Neuronal stem cell (in vitro differentiated cells): ENCODE measurements at regions not wholly inside any gene's neighbourhood (a gene's known extent, or its start where the extent isn't known, plus 50 kb on each side); places are given as distances from the start of the nearest gene placed in this dataset.

Experiments used
- DNase-seq: peaks from one replicate; pipeline ENCODE4 v3.0.0-alpha.2; 2013; ENCODE audit warnings: low spot score
- H2AFZ ChIP-seq: one replicate; pipeline ENCODE4 v1.6.1; 2013; ENCODE audit warnings: mild to moderate bottlenecking, low read length, inconsistent platforms
- H2AK5ac ChIP-seq: 2 replicates; pipeline ENCODE4 v1.6.1; 2013; ENCODE audit warnings: low read depth, mild to moderate bottlenecking, inconsistent platforms, low read length, moderate library complexity, mixed read lengths
- H2BK120ac ChIP-seq: 2 replicates; pipeline ENCODE4 v1.6.1; 2013; ENCODE audit warnings: low read depth, mild to moderate bottlenecking, inconsistent platforms, low read length, moderate library complexity, mixed read lengths
- H2BK12ac ChIP-seq: one replicate; pipeline ENCODE4 v1.6.1; 2013; ENCODE audit warnings: low read length, inconsistent platforms
- H2BK15ac ChIP-seq: 2 replicates; pipeline ENCODE4 v1.6.1; 2013; ENCODE audit warnings: mild to moderate bottlenecking, low read length, inconsistent platforms, mixed read lengths
- H2BK5ac ChIP-seq: one replicate; pipeline ENCODE4 v1.6.1; 2013; ENCODE audit warnings: inconsistent platforms, mild to moderate bottlenecking, low read length, moderate library complexity
- H3K14ac ChIP-seq: one replicate; pipeline ENCODE4 v1.6.1; 2013; ENCODE audit warnings: low read length, inconsistent platforms
- H3K18ac ChIP-seq: 2 replicates; pipeline ENCODE4 v1.6.1; 2013; ENCODE audit warnings: low read length, inconsistent platforms
- H3K23ac ChIP-seq: 2 replicates; pipeline ENCODE4 v1.6.1; 2013; ENCODE audit warnings: low read depth, mild to moderate bottlenecking, mixed read lengths, low read length, inconsistent platforms; ENCODE audit not compliant: poor library complexity
- H3K27ac ChIP-seq: replicated peaks from 3 replicates; pipeline ENCODE4 v1.5.1; 2013; ENCODE audit warnings: low read length, inconsistent platforms
- H3K27me3 ChIP-seq, 3 experiments: 2 replicates each; pipeline ENCODE4 v1.6.1; 2013; ENCODE audit warnings: low read length in 3 of 3, mild to moderate bottlenecking in 2 of 3, inconsistent platforms in 1 of 3, low read depth in 1 of 3, mixed read lengths in 1 of 3, moderate library complexity in 1 of 3; ENCODE audit not compliant: control insufficient read depth in 3 of 3, insufficient read depth in 3 of 3
- H3K36me3 ChIP-seq, 2 donors: replicated peaks in 1 of 2; 2 replicates each; pipeline ENCODE4 v1.6.1; 2013; ENCODE audit warnings: low read length in 2 of 2; ENCODE audit not compliant: control insufficient read depth in 2 of 2, insufficient read depth in 2 of 2
- H3K4ac ChIP-seq: 2 replicates; pipeline ENCODE4 v1.6.1; 2013; ENCODE audit warnings: inconsistent platforms, mild to moderate bottlenecking, low read length, moderate library complexity
- H3K4me1 ChIP-seq, 2 donors: 1 replicate in 1 of 2; 2 replicates in 1 of 2; pipeline ENCODE4 v1.6.1; 2013; ENCODE audit warnings: low read length in 2 of 2, low read depth in 1 of 2; ENCODE audit not compliant: control insufficient read depth in 2 of 2, insufficient read depth in 1 of 2
- H3K4me2 ChIP-seq: one replicate; pipeline ENCODE4 v1.6.1; 2013; ENCODE audit warnings: mild to moderate bottlenecking, low read length, inconsistent platforms; ENCODE audit not compliant: insufficient read depth, poor library complexity, severe bottlenecking
- H3K4me3 ChIP-seq, 2 donors: 2 replicates each; pipeline ENCODE4 v1.5.1; 2013; ENCODE audit warnings: low read length in 2 of 2, mild to moderate bottlenecking in 2 of 2, inconsistent platforms in 1 of 2, moderate library complexity in 1 of 2
- H3K79me1 ChIP-seq: one replicate; pipeline ENCODE4 v1.6.1; 2013; ENCODE audit warnings: low read depth, mild to moderate bottlenecking, inconsistent platforms, low read length, moderate library complexity
- H3K9ac ChIP-seq: one replicate; pipeline ENCODE4 v1.6.1; 2013; ENCODE audit warnings: mild to moderate bottlenecking, low read depth, low read length, inconsistent platforms; ENCODE audit not compliant: poor library complexity
- H3K9me3 ChIP-seq, 2 donors: replicated peaks in 1 of 2; 2 replicates each; pipeline versions ENCODE3 to v1.6.1; 2013; ENCODE audit warnings: low read length in 2 of 2, mild to moderate bottlenecking in 2 of 2, inconsistent platforms in 1 of 2, low read depth in 1 of 2, mixed read lengths in 1 of 2, moderate library complexity in 1 of 2; ENCODE audit not compliant: control insufficient read depth in 2 of 2, insufficient read depth in 1 of 2
- H4K8ac ChIP-seq: one replicate; pipeline ENCODE4 v1.6.1; 2013; ENCODE audit warnings: low read depth, mild to moderate bottlenecking, inconsistent platforms, low read length, moderate library complexity
- H4K91ac ChIP-seq: one replicate; pipeline ENCODE4 v1.6.1; 2013; ENCODE audit warnings: low read length, low read depth, mild to moderate bottlenecking, inconsistent platforms; ENCODE audit not compliant: poor library complexity
- WGBS, 2 donors: extraction: QIAGEN DNeasy Blood & Tissue Kit; methylation state at CpG; one replicate each; pipeline ENCODE4 v1.1.7; 2013; ENCODE audit warnings: missing lambda C conversion rate in 2 of 2, mixed read lengths in 1 of 2; ENCODE audit not compliant: insufficient read length in 2 of 2, insufficient replicate concordance in 1 of 2; ENCODE audit errors: extremely low coverage in 2 of 2; 5-methylcytosine and 5-hydroxymethylcytosine counted together

GRCh38 chr1:30058970-30059369 lies 664.4 kb downstream of the MATN1 start:
- H3K79me1 ChIP-seq = no peaks in the 10 kb centered on the region
- WGBS, 2 donors = no CpG with 5 or more reads among the region's 4 CpGs
- DNase-seq = no peak

GRCh38 chr1:30054126-30054525 lies 669.3 kb downstream of the MATN1 start:
- Histone ChIP-seq H3K4me1 (no peaks in the 10 kb centered on the region), H3K4me3 (no peak overlapping the region), H3K79me1 (no peaks in the 10 kb centered on the region), H3K27me3 (no peaks in the 10 kb centered on the region), H3K23ac (no peak overlapping the region), H2BK120ac (no peak overlapping the region), H3K14ac (no peak overlapping the region), H3K18ac (no peak overlapping the region), H3K27ac (no peak overlapping the region), H2AK5ac (no peak overlapping the region), H3K9me3 (no peaks in the 10 kb centered on the region), H4K91ac (no peak overlapping the region), H2BK12ac (no peak overlapping the region), H2BK15ac (no peak overlapping the region), H2AFZ (no peak overlapping the region), H4K8ac (no peak overlapping the region), H3K36me3 (no peaks in the 10 kb centered on the region), H3K4me2 (no peak overlapping the region), H3K9ac (no peak overlapping the region), H2BK5ac (no peak overlapping the region), H3K4ac (no peak overlapping the region)
- DNase-seq = no peak
- no CpG with 5 or more reads among the region's 1 CpG for WGBS, 2 donors

More at GRCh38 chr1:30058970-30059369, 664.4 kb downstream of the MATN1 start:
- no peak overlapping the region for H2BK12ac ChIP-seq
- H3K9me3 ChIP-seq = no peaks in the 10 kb centered on the region
- no peaks in the 10 kb centered on the region for H3K27me3 ChIP-seq
- H4K91ac ChIP-seq = no peak overlapping the region
- H2AK5ac ChIP-seq = no peak overlapping the region
- no peak overlapping the region for H3K9ac ChIP-seq
- H3K18ac ChIP-seq = no peak overlapping the region
- H2BK120ac ChIP-seq = no peak overlapping the region
- no peak overlapping the region for H2BK5ac ChIP-seq
- no peak overlapping the region for H3K4me3 ChIP-seq
- no peaks in the 10 kb centered on the region for H3K36me3 ChIP-seq
- H3K4ac ChIP-seq = no peak overlapping the region
- no peak overlapping the region for H3K4me2 ChIP-seq
- H4K8ac ChIP-seq = no peak overlapping the region
- H2AFZ ChIP-seq = no peak overlapping the region
- no peak overlapping the region for H2BK15ac ChIP-seq
- H3K23ac ChIP-seq = no peak overlapping the region
- no peaks in the 10 kb centered on the region for H3K4me1 ChIP-seq
- H3K27ac ChIP-seq = no peak overlapping the region
- H3K14ac ChIP-seq = no peak overlapping the region

GRCh38 chr1:30052178-30052577 lies 671.2 kb downstream of the MATN1 start:
- H2BK120ac ChIP-seq = no peak overlapping the region
- no peaks in the 10 kb centered on the region for H3K27me3 ChIP-seq
- no peak overlapping the region for H3K4me2 ChIP-seq
- no peaks in the 10 kb centered on the region for H3K4me1 ChIP-seq
- no peak overlapping the region for H2BK12ac ChIP-seq
- no peak overlapping the region for H3K9ac ChIP-seq
- H3K36me3 ChIP-seq = no peaks in the 10 kb centered on the region
- no peak overlapping the region for H4K8ac ChIP-seq
- H2AFZ ChIP-seq = no peak overlapping the region
- H3K4me3 ChIP-seq = no peak overlapping the region
- no peak overlapping the region for H2BK5ac ChIP-seq
- no CpG with 5 or more reads among the region's 4 CpGs for WGBS, 2 donors
- DNase-seq = no peak
- no peak overlapping the region for H3K27ac ChIP-seq
- peak overlapping the region; percentile 33 for H3K18ac ChIP-seq
- no peak overlapping the region for H3K4ac ChIP-seq
- H4K91ac ChIP-seq = no peak overlapping the region
- H3K79me1 ChIP-seq = no peaks in the 10 kb centered on the region
- H2BK15ac ChIP-seq = no peak overlapping the region
- H3K9me3 ChIP-seq = no peaks in the 10 kb centered on the region
- no peak overlapping the region for H3K14ac ChIP-seq
- no peak overlapping the region for H2AK5ac ChIP-seq
- H3K23ac ChIP-seq = no peak overlapping the region

- DNase-seq = no peak
- H3K27me3 ChIP-seq = no peaks in the 10 kb centered on the region
Measured at GRCh38 chr1:30051777-30052176, 671.6 kb downstream of the MATN1 start.

More at GRCh38 chr1:30051777-30052176, 671.6 kb downstream of the MATN1 start:
- Histone ChIP-seq H3K9me3 (no peaks in the 10 kb centered on the region), H3K9ac (no peak overlapping the region), H2AFZ (no peak overlapping the region), H3K18ac (peak overlapping the region; percentile 33), H2BK15ac (no peak overlapping the region), H3K23ac (no peak overlapping the region), H3K4me2 (no peak overlapping the region), H3K79me1 (no peaks in the 10 kb centered on the region), H3K36me3 (no peaks in the 10 kb centered on the region), H3K27ac (no peak overlapping the region), H2AK5ac (no peak overlapping the region), H2BK5ac (no peak overlapping the region), H3K4me3 (no peak overlapping the region), H2BK120ac (no peak overlapping the region), H3K14ac (no peak overlapping the region), H3K4me1 (no peaks in the 10 kb centered on the region), H2BK12ac (no peak overlapping the region), H4K8ac (no peak overlapping the region), H4K91ac (no peak overlapping the region), H3K4ac (no peak overlapping the region)
- WGBS, 2 donors = no CpG with 5 or more reads among the region's 6 CpGs
